Caco-2 (cell line): ENCODE measurements at regions not wholly inside any gene's neighbourhood (a gene's known extent, or its start where the extent isn't known, plus 50 kb on each side); places are given as distances from the start of the nearest gene placed in this dataset.

Source experiments
- BruUV-seq: library from RNA; stranded (reverse); fragments of 400-500 nt; replicated peaks from 2 replicates; lab custom pipeline; 2021; lab: Mats Ljungman, UMichigan
- CTCF ChIA-PET: fragments of 300-600 bp; sonication (Branson Sonifier 250); formaldehyde crosslinking; loops from one replicate; lab custom pipeline; 2022; ENCODE audit warnings: antibody characterized with exemption; lab: Charles Lee
- POLR2A ChIA-PET: fragments of 300-600 bp; sonication (Branson Sonifier 250); formaldehyde crosslinking; loops from one replicate; lab custom pipeline; 2022; ENCODE audit warnings: antibody characterized with exemption; lab: Charles Lee
- DNase-seq, 2 experiments: peaks; one replicate each; pipeline versions ENCODE4 v3.0.0 to v3.0.0-alpha.2; 2020 to 2022
- H3K27me3 ChIP-seq: replicated peaks from 2 replicates; pipeline ENCODE4 v1.6.0; 2011; ENCODE audit warnings: low read length; ENCODE audit not compliant: control insufficient read depth, insufficient read depth
- H3K36me3 ChIP-seq: 2 replicates; pipeline ENCODE4 v1.5.1; 2011; ENCODE audit warnings: low read length; ENCODE audit not compliant: control insufficient read depth, insufficient read depth
- H3K4me1 ChIP-seq: fragments of 250-450 bp; sonication (Bioruptor Pico); 2 replicates; pipeline ENCODE4 v1.5.1; 2020; ENCODE audit warnings: mild to moderate bottlenecking
- H3K4me3 ChIP-seq: 2 replicates; pipeline ENCODE4 v1.5.1; 2011; ENCODE audit warnings: low read depth, mild to moderate bottlenecking, control low read depth, low read length
- H3K9me3 ChIP-seq: fragments of 250-450 bp; sonication (Bioruptor Pico); 2 replicates; pipeline ENCODE4 v1.5.1; 2020; ENCODE audit warnings: mild to moderate bottlenecking, moderate library complexity
- H3K27ac Mint-ChIP-seq: one replicate; pipeline ENCODE4 v1.8.0; 2022; ENCODE audit warnings: mixed read lengths; ENCODE audit not compliant: unreplicated experiment
- H3K27me3 Mint-ChIP-seq: one replicate; pipeline ENCODE4 v1.8.0; 2022; ENCODE audit warnings: mixed read lengths; ENCODE audit not compliant: insufficient read depth, unreplicated experiment
- H3K36me3 Mint-ChIP-seq: one replicate; pipeline ENCODE4 v1.8.0; 2022; ENCODE audit warnings: mild to moderate bottlenecking, mixed read lengths; ENCODE audit not compliant: insufficient read depth, unreplicated experiment
- H3K4me1 Mint-ChIP-seq: one replicate; pipeline ENCODE4 v1.8.0; 2022; ENCODE audit warnings: low read depth, mixed read lengths; ENCODE audit not compliant: unreplicated experiment
- H3K4me3 Mint-ChIP-seq: one replicate; pipeline ENCODE4 v1.8.0; 2022; ENCODE audit warnings: mild to moderate bottlenecking, moderate library complexity, mixed read lengths; ENCODE audit not compliant: unreplicated experiment
- H3K9me3 Mint-ChIP-seq: one replicate; pipeline ENCODE4 v1.8.0; 2022; ENCODE audit warnings: mixed read lengths; ENCODE audit not compliant: unreplicated experiment
- intact Hi-C: fragments of 100-400 bp; cut with micrococcal nuclease; formaldehyde crosslinking; loops from one replicate; pipeline ENCODE4 v1.10.0; 2022; ENCODE audit not compliant: unreplicated experiment
- TF ChIP-seq, protein P1 (sequence below), 2 experiments: fragments of 200-600 bp in 1 of 2; IDR thresholded peaks; 1 replicate in 1 of 2; 2 replicates in 1 of 2; pipeline versions ENCODE4 v1.5.1 to v1.8.0; 2011 to 2022; ENCODE audit warnings: antibody characterized with exemption in 1 of 2, control low read depth in 1 of 2, inconsistent platforms in 1 of 2, low read depth in 1 of 2, low read length in 1 of 2, mild to moderate bottlenecking in 1 of 2, moderate library complexity in 1 of 2; ENCODE audit not compliant: insufficient read depth in 1 of 2, severe bottlenecking in 1 of 2, unreplicated experiment in 1 of 2

DNA sequence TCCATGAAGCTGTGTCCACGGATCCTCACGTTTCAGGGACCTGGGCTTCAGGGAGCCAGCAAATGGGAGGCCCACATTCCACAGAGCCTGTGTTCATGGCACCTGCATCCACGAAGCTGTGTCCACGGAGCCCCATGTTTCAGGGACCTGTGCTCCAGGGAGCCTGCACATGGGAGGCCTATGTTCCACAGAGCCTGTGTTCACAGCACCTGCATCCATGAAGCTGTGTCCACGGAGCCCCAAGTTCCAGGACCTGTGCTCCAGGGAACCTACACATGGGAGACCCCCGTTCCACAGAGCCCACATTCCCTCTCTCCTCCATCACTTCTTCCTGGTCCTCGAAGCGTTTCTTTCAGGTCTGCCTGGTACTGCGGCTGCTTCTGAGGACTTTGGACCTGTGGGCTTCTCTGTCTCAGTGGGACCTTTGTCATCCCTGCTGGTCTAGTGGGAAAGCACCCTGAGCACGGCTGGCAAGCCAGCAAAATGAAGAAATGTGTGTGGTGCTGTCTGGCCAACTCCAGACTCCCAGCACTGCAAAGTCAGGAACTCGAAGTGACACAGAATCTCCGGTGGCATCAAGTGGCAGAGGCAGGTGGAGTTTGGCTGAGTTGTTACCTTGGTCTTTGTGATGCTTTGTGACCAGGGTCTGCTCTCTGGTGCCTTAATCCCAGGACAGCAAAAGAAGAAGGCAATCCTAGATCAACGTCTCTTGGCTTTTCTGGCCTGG is 245.9 kb downstream of the DLL1 start:
- intact Hi-C loops = no loop called here
- TF ChIP-seq, protein P1, sequence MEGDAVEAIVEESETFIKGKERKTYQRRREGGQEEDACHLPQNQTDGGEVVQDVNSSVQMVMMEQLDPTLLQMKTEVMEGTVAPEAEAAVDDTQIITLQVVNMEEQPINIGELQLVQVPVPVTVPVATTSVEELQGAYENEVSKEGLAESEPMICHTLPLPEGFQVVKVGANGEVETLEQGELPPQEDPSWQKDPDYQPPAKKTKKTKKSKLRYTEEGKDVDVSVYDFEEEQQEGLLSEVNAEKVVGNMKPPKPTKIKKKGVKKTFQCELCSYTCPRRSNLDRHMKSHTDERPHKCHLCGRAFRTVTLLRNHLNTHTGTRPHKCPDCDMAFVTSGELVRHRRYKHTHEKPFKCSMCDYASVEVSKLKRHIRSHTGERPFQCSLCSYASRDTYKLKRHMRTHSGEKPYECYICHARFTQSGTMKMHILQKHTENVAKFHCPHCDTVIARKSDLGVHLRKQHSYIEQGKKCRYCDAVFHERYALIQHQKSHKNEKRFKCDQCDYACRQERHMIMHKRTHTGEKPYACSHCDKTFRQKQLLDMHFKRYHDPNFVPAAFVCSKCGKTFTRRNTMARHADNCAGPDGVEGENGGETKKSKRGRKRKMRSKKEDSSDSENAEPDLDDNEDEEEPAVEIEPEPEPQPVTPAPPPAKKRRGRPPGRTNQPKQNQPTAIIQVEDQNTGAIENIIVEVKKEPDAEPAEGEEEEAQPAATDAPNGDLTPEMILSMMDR (IDR thresholded peaks at IDR 0.05; ENCODE audit: insufficient read depth in 1 of 2, low read depth in 1 of 2, low read length in 1 of 2, severe bottlenecking in 1 of 2, unreplicated experiment in 1 of 2) = no peak
- H3K27me3 ChIP-seq = no peaks in the 10 kb centered on the region
- POLR2A ChIA-PET = no interaction called here
- H3K9me3 ChIP-seq = no peaks in the 10 kb centered on the region
- no peaks in the 10 kb centered on the region for H3K36me3 Mint-ChIP-seq
- no peaks in the 10 kb centered on the region for H3K9me3 Mint-ChIP-seq
- no peaks in the 10 kb centered on the region for H3K27me3 Mint-ChIP-seq
- BruUV-seq = no TSS peak
- H3K4me3 ChIP-seq = no peak overlapping the region
- CTCF ChIA-PET = interaction anchor here (0.7 kb wide), 1 partner anchor 241 kb away, joined by 4 read pairs; no protein-coding TSS in a partner anchor
- H3K27ac Mint-ChIP-seq = no peak overlapping the region
- H3K4me3 Mint-ChIP-seq = no peak overlapping the region
- H3K36me3 ChIP-seq = no peaks in the 10 kb centered on the region
- H3K4me1 Mint-ChIP-seq = no peaks in the 10 kb centered on the region
- no peak for DNase-seq
- no peaks in the 10 kb centered on the region for H3K4me1 ChIP-seq

DNA sequence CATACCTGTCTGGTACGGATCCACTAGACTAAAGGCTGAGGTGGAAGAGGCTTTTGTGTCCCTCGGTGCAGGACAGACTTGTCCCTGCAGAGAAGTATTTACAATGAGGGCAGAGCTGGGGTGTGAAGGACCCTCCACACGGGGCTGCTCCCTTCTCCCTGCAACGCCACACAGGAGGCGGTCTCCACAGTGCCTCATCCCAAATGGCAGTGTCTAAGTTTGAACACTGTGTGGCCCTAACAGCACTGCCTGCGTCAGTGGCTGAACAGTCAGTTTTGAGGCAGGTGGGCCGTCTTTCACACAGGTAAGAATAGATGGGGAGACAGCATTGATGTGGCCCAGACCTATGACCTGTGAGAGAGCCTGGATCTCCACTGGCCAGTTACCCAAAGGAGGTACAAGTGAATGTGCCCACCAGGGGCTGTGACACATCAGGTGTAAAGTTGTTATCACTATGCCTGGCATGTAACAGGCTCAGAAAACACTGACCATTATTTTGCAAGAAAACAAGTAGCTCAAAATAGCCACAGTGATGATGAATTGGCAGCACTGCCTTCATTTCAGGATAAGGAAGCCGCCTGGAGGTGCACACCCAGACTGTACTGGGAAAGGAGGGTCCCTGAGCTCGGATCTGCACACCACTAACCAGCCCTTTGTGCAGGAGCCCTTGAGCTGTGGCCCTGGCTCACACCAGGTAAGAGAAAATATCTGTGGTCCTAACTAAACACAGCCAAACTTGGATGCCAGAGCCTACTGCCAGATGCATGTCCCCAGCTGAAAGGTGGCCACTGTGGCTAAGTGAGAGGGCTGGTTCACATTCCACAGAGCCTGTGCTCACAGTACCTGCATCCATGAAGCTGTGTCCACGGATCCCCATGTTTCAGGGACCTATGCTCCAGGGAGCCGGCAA is 246.7 kb downstream of the DLL1 start:
- Histone ChIP-seq H3K4me3 (no peak overlapping the region), H3K27me3 (no peaks in the 10 kb centered on the region), H3K9me3 (no peaks in the 10 kb centered on the region), H3K4me1 (no peaks in the 10 kb centered on the region), H3K36me3 (no peaks in the 10 kb centered on the region)
- TF ChIP-seq, protein P1 (IDR thresholded peaks at IDR 0.05; ENCODE audit: insufficient read depth in 1 of 2, low read depth in 1 of 2, low read length in 1 of 2, severe bottlenecking in 1 of 2, unreplicated experiment in 1 of 2) = no peak
- intact Hi-C loops = no loop called here
- Mint-ChIP-seq H3K27ac (no peak overlapping the region), H3K4me1 (no peaks in the 10 kb centered on the region), H3K36me3 (no peaks in the 10 kb centered on the region), H3K27me3 (no peaks in the 10 kb centered on the region), H3K9me3 (no peaks in the 10 kb centered on the region), H3K4me3 (no peak overlapping the region)
- BruUV-seq = no TSS peak
- ChIA-PET CTCF (interaction anchor here (0.7 kb wide), 1 partner anchor 240 kb away, joined by 4 read pairs; no protein-coding TSS in a partner anchor), POLR2A (no interaction called here)
- DNase-seq = no peak

DNA sequence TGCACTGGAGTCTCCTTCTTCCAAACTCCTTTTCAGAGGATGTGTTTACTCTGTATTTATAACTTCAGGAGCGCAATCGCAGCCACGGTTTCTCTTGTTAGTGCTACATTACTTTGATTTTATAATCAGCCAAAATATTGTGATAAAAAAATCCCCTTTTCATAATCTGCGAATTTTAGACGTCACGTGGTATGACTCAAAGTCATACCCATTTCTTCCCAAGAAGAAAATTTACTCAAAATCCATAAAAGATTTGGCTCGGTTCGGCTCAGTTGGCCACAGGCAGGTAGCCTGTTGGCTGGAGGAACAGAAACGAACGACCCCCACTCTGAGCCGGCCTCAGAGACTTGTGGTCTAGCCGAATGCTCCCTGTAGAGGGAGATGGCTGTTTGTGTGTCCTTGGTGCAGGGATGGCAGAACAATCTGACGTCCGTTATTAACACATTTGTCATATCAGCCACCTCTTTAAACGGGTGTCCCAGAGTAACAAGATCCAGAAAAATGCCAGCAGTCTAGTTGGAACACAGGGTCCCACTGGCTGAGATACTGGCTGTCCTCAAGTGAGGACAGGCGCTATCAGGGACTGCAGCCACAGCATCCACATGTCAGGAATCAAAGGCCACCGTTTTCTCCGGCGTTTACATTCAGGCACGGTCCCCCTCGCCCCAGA is 247.6 kb downstream of the DLL1 start:
- no peaks in the 10 kb centered on the region for H3K9me3 ChIP-seq
- H3K27me3 ChIP-seq = no peaks in the 10 kb centered on the region
- ChIA-PET CTCF (no interaction called here), POLR2A (no interaction called here)
- H3K4me1 Mint-ChIP-seq = peaks cover 3% of the 10 kb centered on the region
- H3K4me3 Mint-ChIP-seq = no peak overlapping the region
- H3K9me3 Mint-ChIP-seq = no peaks in the 10 kb centered on the region
- TF ChIP-seq, protein P1 (IDR thresholded peaks at IDR 0.05; ENCODE audit: insufficient read depth in 1 of 2, low read depth in 1 of 2, low read length in 1 of 2, severe bottlenecking in 1 of 2, unreplicated experiment in 1 of 2) = no peak
- no peaks in the 10 kb centered on the region for H3K27me3 Mint-ChIP-seq
- H3K36me3 ChIP-seq = no peaks in the 10 kb centered on the region
- intact Hi-C loops = no loop called here
- no peaks in the 10 kb centered on the region for H3K4me1 ChIP-seq
- H3K4me3 ChIP-seq = no peak overlapping the region
- H3K36me3 Mint-ChIP-seq = no peaks in the 10 kb centered on the region
- no peak overlapping the region for H3K27ac Mint-ChIP-seq
- BruUV-seq = no TSS peak
- DNase-seq = no peak
